GM12892 (cell line): ENCODE measurements at regions not wholly inside any gene's neighbourhood (a gene's known extent, or its start where the extent isn't known, plus 50 kb on each side); places are given as distances from the start of the nearest gene placed in this dataset.

Experiments
- POLR2A ChIP-seq: IDR thresholded peaks from 2 replicates; pipeline ENCODE4 v1.6.1; 2011; ENCODE audit warnings: low read depth, low read length, control low read depth
- POLR2AphosphoS5 ChIP-seq: IDR thresholded peaks from 2 replicates; pipeline ENCODE4 v1.6.1; 2011; ENCODE audit warnings: low read depth, low read length, control low read depth

DNA sequence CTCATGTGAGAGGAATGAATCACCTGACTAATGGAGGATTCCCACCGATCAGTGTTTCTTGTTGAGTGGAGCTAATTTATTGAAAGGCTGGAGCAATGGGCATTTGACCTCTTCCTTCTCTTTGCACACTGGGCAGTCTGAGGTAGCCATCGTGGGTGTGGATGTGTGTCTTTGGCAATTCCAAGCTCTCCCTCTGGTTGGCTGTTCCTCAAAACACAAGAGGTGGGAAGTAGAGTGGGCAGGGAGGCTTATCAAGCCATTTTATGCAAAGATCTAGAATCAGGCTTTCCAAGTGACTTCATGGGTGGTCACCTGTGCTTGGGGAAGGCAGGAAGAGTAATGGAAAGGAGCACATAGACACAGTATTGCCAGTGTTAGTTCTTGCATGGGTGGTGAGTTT is 154.8 kb downstream of the INSIG2 start:
- no peak for TF ChIP-seq POLR2A
- no peak for TF ChIP-seq POLR2AphosphoS5
